ACC112 (cell line): ENCODE measurements at regions not wholly inside any gene's neighbourhood (a gene's known extent, or its start where the extent isn't known, plus 50 kb on each side); places are given as distances from the start of the nearest gene placed in this dataset.

Experiments
- H2AFZ ChIP-seq: fragments of 200-600 bp; sonication (generic); one replicate; pipeline ENCODE4 v1.6.0; 2017; ENCODE audit warnings: antibody characterized with exemption, low read length; ENCODE audit not compliant: unreplicated experiment
- H3K27ac ChIP-seq: fragments of 200-600 bp; sonication (generic); 2 replicates; pipeline ENCODE4 v1.5.1; 2014; ENCODE audit warnings: low read depth, mild to moderate bottlenecking, antibody characterized with exemption, low read length, moderate library complexity
- H3K27me3 ChIP-seq: fragments of 200-600 bp; sonication (generic); 2 replicates; pipeline ENCODE4 v1.6.1; 2014; ENCODE audit warnings: mild to moderate bottlenecking, antibody characterized with exemption, low read length, moderate library complexity, mixed read lengths; ENCODE audit not compliant: insufficient read depth
- H3K36me3 ChIP-seq: fragments of 200-600 bp; sonication (generic); 2 replicates; pipeline ENCODE4 v1.6.1; 2016; ENCODE audit warnings: mild to moderate bottlenecking, antibody characterized with exemption, low read length, moderate library complexity, mixed read lengths; ENCODE audit not compliant: insufficient read depth
- H3K4me1 ChIP-seq: fragments of 200-600 bp; sonication (generic); one replicate; pipeline ENCODE4 v1.6.1; 2016; ENCODE audit warnings: low read length, mixed read lengths; ENCODE audit not compliant: insufficient read depth, unreplicated experiment, control insufficient read depth
- H3K4me3 ChIP-seq: fragments of 200-600 bp; sonication (generic); 2 replicates; pipeline ENCODE4 v1.5.1; 2014; ENCODE audit warnings: mild to moderate bottlenecking, low read depth, low read length
- H3K79me2 ChIP-seq: fragments of 200-600 bp; sonication (generic); one replicate; pipeline ENCODE4 v1.6.0; 2016; ENCODE audit warnings: low read length; ENCODE audit not compliant: control insufficient read depth, unreplicated experiment, insufficient read depth

- Histone ChIP-seq H3K79me2 (no peaks in the 10 kb centered on the region), H3K27me3 (peaks cover 14% of the 10 kb centered on the region), H3K36me3 (no peaks in the 10 kb centered on the region), H3K4me3 (no peak overlapping the region), H3K4me1 (no peaks in the 10 kb centered on the region), H3K27ac (no peak overlapping the region), H2AFZ (no peak overlapping the region)
Measured at GRCh38 chrX:14476205-14476604, 53.1 kb upstream of the GLRA2 start.

DNA sequence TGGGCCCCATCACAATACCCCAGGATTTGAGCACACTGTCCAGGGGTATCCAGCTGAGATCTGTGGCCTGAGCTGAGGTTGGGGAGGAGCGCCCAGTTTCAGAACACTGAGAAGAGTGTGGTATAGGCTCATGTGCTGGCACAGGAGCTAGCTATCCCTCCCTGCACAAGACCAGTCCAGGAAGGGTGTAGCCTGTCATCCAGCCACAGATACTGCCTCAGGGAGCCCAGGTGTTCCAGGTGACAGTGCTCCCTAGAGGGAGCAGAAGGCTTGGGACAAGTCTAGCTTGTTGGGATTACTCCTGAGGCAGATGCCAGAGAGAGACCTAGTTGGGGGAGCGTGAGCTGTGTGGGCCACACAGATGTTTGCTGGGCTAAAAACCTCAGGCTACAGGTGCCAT lies 79.6 kb upstream of the GLRA2 start:
- H3K79me2 ChIP-seq = no peaks in the 10 kb centered on the region
- no peak overlapping the region for H3K27ac ChIP-seq
- no peak overlapping the region for H2AFZ ChIP-seq
- no peaks in the 10 kb centered on the region for H3K36me3 ChIP-seq
- no peaks in the 10 kb centered on the region for H3K4me1 ChIP-seq
- no peaks in the 10 kb centered on the region for H3K27me3 ChIP-seq
- no peak overlapping the region for H3K4me3 ChIP-seq

DNA sequence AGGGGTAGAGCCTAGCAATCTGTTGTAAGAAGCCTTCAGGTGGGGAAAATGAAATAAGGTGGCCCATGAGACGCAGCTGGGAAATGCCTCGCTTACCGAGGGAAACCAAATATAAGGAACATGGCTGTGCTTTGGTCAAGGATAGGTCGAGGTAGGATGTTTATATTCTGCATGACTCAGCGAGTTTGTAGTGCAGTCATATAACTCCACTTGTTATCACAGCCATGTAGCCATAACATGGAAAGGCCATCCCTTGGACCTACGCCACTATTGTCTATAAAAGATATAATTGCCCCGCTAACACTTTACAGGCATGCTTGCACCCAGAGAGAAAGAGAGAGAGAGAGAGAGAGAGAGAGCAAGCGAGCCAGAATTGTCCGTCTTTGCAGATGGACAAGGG lies 80.9 kb upstream of the GLRA2 start:
- Histone ChIP-seq H3K27ac (no peak overlapping the region), H3K4me1 (no peaks in the 10 kb centered on the region), H3K79me2 (no peaks in the 10 kb centered on the region), H3K4me3 (no peak overlapping the region), H3K36me3 (no peaks in the 10 kb centered on the region), H3K27me3 (no peaks in the 10 kb centered on the region), H2AFZ (no peak overlapping the region)

DNA sequence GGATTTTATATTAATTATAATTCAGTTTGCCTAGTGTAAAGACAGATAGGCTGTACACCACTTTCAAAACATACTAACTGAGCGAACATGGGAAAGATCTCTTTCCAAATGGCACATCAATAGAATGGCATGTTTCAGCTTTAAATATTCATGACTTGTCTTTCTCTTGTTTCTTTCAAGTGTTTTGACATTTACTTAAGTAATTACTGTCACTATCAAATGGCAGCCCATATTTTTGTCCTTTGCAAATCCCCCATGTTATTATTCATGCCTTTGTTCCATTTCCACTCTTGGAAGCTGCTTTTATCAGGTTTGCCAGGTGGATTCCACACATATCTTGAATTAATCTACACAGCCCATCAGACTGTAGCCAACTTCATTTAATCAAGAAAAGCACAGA lies 89.2 kb upstream of the GLRA2 start:
- H3K79me2 ChIP-seq = no peaks in the 10 kb centered on the region
- no peak overlapping the region for H3K27ac ChIP-seq
- no peak overlapping the region for H3K4me3 ChIP-seq

GRCh38 chrX:14427614-14428013 lies 101.7 kb upstream of the GLRA2 start:
- no peak overlapping the region for H2AFZ ChIP-seq
- H3K4me1 ChIP-seq = no peaks in the 10 kb centered on the region
- H3K4me3 ChIP-seq = no peak overlapping the region
- no peaks in the 10 kb centered on the region for H3K79me2 ChIP-seq
- H3K36me3 ChIP-seq = no peaks in the 10 kb centered on the region
- H3K27me3 ChIP-seq = peaks cover 7% of the 10 kb centered on the region; the same call in 1 of the 2 replicates
- H3K27ac ChIP-seq = no peak overlapping the region

More for the DNA sequence above, 89.2 kb upstream of the GLRA2 start:
- Histone ChIP-seq H2AFZ (no peak overlapping the region), H3K36me3 (no peaks in the 10 kb centered on the region), H3K27me3 (no peaks in the 10 kb centered on the region; the same call in 1 of the 2 replicates), H3K4me1 (no peaks in the 10 kb centered on the region)

GRCh38 chrX:14420841-14421240 lies 108.5 kb upstream of the GLRA2 start:
- Histone ChIP-seq H3K27ac (no peak overlapping the region), H3K4me1 (no peaks in the 10 kb centered on the region), H3K4me3 (no peak overlapping the region), H2AFZ (no peak overlapping the region), H3K79me2 (no peaks in the 10 kb centered on the region), H3K36me3 (no peaks in the 10 kb centered on the region), H3K27me3 (no peaks in the 10 kb centered on the region)

DNA sequence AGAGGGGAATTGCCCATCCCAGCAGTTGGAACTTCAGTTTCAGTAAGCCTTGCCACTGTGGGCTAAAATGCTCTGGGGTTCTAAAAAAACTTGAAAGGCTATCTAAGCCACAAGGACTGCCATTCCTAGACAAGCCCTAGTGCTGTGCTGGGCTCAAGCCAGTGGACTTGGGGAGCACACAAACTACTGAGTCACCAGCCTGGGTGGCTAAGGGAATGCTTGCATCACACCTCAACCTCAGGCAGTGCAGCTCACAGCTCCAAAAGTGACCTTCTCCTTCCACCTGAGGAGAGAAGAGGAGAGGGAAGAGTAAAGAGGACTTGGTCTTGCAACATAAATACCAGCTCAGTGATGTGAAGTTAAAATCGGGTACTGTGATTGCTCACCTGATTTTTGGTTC lies 116.7 kb upstream of the GLRA2 start:
- Histone ChIP-seq H3K27me3 (no peaks in the 10 kb centered on the region), H3K4me3 (no peak overlapping the region), H2AFZ (no peak overlapping the region), H3K79me2 (no peaks in the 10 kb centered on the region), H3K4me1 (peaks cover 8% of the 10 kb centered on the region), H3K36me3 (no peaks in the 10 kb centered on the region), H3K27ac (no peak overlapping the region)

- H3K4me3 ChIP-seq = no peak overlapping the region
- no peaks in the 10 kb centered on the region for H3K36me3 ChIP-seq
- no peaks in the 10 kb centered on the region for H3K79me2 ChIP-seq
- no peak overlapping the region for H2AFZ ChIP-seq
- H3K27me3 ChIP-seq = no peaks in the 10 kb centered on the region
- H3K27ac ChIP-seq = no peak overlapping the region
- peaks cover 8% of the 10 kb centered on the region for H3K4me1 ChIP-seq
Measured at GRCh38 chrX:14411326-14411725, 118.0 kb upstream of the GLRA2 start.

GRCh38 chrX:14409341-14409740 lies 120.0 kb upstream of the GLRA2 start:
- H3K27me3 ChIP-seq = no peaks in the 10 kb centered on the region
- no peaks in the 10 kb centered on the region for H3K79me2 ChIP-seq
- no peak overlapping the region for H3K27ac ChIP-seq
- no peak overlapping the region for H2AFZ ChIP-seq
- peaks cover 8% of the 10 kb centered on the region for H3K4me1 ChIP-seq
- no peaks in the 10 kb centered on the region for H3K36me3 ChIP-seq
- no peak overlapping the region for H3K4me3 ChIP-seq

DNA sequence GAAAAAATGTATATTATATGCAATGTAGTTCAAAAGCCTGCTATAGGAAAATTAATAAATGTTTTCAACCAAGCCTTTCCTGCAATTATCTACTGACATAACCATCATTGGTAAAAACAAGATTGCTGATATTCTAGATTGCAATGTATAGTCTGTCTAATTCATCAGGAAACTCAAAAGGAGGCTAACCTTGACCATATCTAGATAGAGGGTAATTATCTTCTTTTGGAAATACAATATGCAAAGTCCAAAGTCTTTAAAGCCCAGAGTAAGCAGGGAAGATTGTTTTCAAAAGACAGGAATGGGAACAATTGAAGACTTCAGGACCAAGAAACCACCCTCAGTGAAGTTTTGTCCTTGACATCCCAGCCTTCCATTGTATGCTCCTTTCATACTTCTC lies 123.1 kb upstream of the GLRA2 start:
- Histone ChIP-seq H3K4me3 (no peak overlapping the region), H3K4me1 (peaks cover 8% of the 10 kb centered on the region), H3K27ac (no peak overlapping the region), H3K36me3 (no peaks in the 10 kb centered on the region), H3K27me3 (no peaks in the 10 kb centered on the region), H2AFZ (no peak overlapping the region), H3K79me2 (no peaks in the 10 kb centered on the region)

DNA sequence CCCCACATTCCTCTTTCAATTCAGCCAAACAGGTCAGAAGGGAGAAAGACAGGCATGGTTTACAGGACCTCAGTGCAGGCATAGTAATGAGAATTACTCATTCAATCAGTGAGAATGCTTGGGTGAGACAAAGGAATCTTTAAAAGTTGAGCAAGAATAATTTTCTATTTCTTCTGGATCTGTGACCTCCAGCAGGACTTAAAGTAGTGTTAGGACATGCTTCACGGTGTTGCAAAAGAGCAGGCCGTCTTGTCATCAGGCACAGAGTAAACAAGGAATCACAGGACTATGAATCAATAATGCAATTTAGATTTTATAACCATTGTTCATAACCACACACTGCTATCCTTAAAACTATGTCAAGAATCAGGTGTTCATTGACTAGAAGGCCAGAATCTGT lies 130.6 kb upstream of the GLRA2 start:
- H3K79me2 ChIP-seq = no peaks in the 10 kb centered on the region
- peaks cover 12% of the 10 kb centered on the region for H3K4me1 ChIP-seq
- H2AFZ ChIP-seq = no peak overlapping the region
- H3K27me3 ChIP-seq = no peaks in the 10 kb centered on the region
- no peaks in the 10 kb centered on the region for H3K36me3 ChIP-seq
- peak overlapping the region; percentile 66 for H3K27ac ChIP-seq
- no peak overlapping the region for H3K4me3 ChIP-seq
